ENCODE measurements at regions not wholly inside any gene's neighbourhood (a gene's known extent, or its start where the extent isn't known, plus 50 kb on each side); places are given as distances from the start of the nearest gene placed in this dataset.

GRCh38 chr3:72678380-72678779, 169.9 kb downstream of the SHQ1 start:
- peaks cover 3% of the 10 kb centered on the region for H3K9me3 Mint-ChIP-seq (ENCODE audit: low read depth)
- H3K27ac Mint-ChIP-seq: no peak overlapping the region
- intact Hi-C loops (cut with DNase I, micrococcal nuclease): no loop called here
- no peak for ATAC-seq
- H3K4me1 Mint-ChIP-seq: peaks cover 12% of the 10 kb centered on the region
- DNase-seq: no peak
- CTCF ChIA-PET: no interaction called here
- H3K27me3 Mint-ChIP-seq: peaks cover 2% of the 10 kb centered on the region
- POLR2A ChIA-PET: no interaction called here
- no peaks in the 10 kb centered on the region for H3K36me3 Mint-ChIP-seq (ENCODE audit: low read depth)
- no peak overlapping the region for H3K4me3 Mint-ChIP-seq

- Mint-ChIP-seq H3K9me3 (ENCODE audit: low read depth) (no peaks in the 10 kb centered on the region), H3K4me1 (no peaks in the 10 kb centered on the region), H3K27me3 (no peaks in the 10 kb centered on the region), H3K36me3 (ENCODE audit: low read depth) (no peaks in the 10 kb centered on the region), H3K4me3 (no peak overlapping the region), H3K27ac (no peak overlapping the region)
- ChIA-PET CTCF (interaction anchor here (0.6 to 2.0 kb wide), 2 partner anchors 9 to 272 kb away, joined by 3 to 6 read pairs; no protein-coding TSS in a partner anchor), POLR2A (interaction anchor here (0.6 to 0.7 kb wide), 2 partner anchors 9 to 10 kb away, joined by 3 read pairs; no protein-coding TSS in a partner anchor)
- no peak for DNase-seq
- intact Hi-C loops (cut with DNase I, micrococcal nuclease): no loop called here
- ATAC-seq: no peak
Observed at GRCh38 chr3:72675243-72675642, 173.0 kb downstream of the SHQ1 start.

- ATAC-seq: no peak
- H3K27ac Mint-ChIP-seq: no peak overlapping the region
- CTCF ChIA-PET: interaction anchor here (0.6 kb wide), 1 partner anchor 149 kb away, joined by 3 read pairs; no protein-coding TSS in a partner anchor
- no peaks in the 10 kb centered on the region for H3K9me3 Mint-ChIP-seq (ENCODE audit: low read depth)
- POLR2A ChIA-PET: no interaction called here
- H3K27me3 Mint-ChIP-seq: no peaks in the 10 kb centered on the region
- no peaks in the 10 kb centered on the region for H3K36me3 Mint-ChIP-seq (ENCODE audit: low read depth)
- intact Hi-C loops (cut with DNase I, micrococcal nuclease): no loop called here
- H3K4me1 Mint-ChIP-seq: peaks cover 3% of the 10 kb centered on the region
- DNase-seq: no peak
- H3K4me3 Mint-ChIP-seq: no peak overlapping the region
Observed at GRCh38 chr3:72673011-72673771, 175.1 kb downstream of the SHQ1 start.

- CTCF ChIA-PET: no interaction called here
- Mint-ChIP-seq H3K36me3 (ENCODE audit: low read depth) (no peaks in the 10 kb centered on the region), H3K9me3 (ENCODE audit: low read depth) (no peaks in the 10 kb centered on the region), H3K4me1 (peaks cover 3% of the 10 kb centered on the region), H3K4me3 (no peak overlapping the region), H3K27ac (no peak overlapping the region), H3K27me3 (no peaks in the 10 kb centered on the region)
- ATAC-seq (no peak), DNase-seq (no peak)
- POLR2A ChIA-PET: no interaction called here
- intact Hi-C loops (cut with DNase I, micrococcal nuclease): loop anchor here (10.0 kb wide), 2 partner anchors 386 to 416 kb away; no protein-coding TSS in a partner anchor
Observed at GRCh38 chr3:72669224-72669623, 179.0 kb downstream of the SHQ1 start.

- Mint-ChIP-seq H3K4me1 (peaks cover 3% of the 10 kb centered on the region), H3K4me3 (no peak overlapping the region), H3K9me3 (ENCODE audit: low read depth) (no peaks in the 10 kb centered on the region), H3K27ac (no peak overlapping the region), H3K27me3 (no peaks in the 10 kb centered on the region), H3K36me3 (ENCODE audit: low read depth) (no peaks in the 10 kb centered on the region)
- DNase-seq (no peak), ATAC-seq (no peak)
- ChIA-PET CTCF (interaction anchor here (0.6 to 4.0 kb wide), 25 partner anchors 8 to 770 kb away, joined by 3 to 59 read pairs (median 4); partner anchors contain the start of gene SHQ1), POLR2A (interaction anchor here (0.6 kb wide), 1 partner anchor 9 kb away, joined by 3 read pairs; no protein-coding TSS in a partner anchor)
- intact Hi-C loops (cut with DNase I, micrococcal nuclease): loop anchor here (1.0 to 10.0 kb wide), 5 partner anchors 156 to 420 kb away; no protein-coding TSS in a partner anchor
Observed at GRCh38 chr3:72666447-72666755, 181.8 kb downstream of the SHQ1 start.

- Mint-ChIP-seq H3K4me3 (no peak overlapping the region), H3K9me3 (ENCODE audit: low read depth) (no peaks in the 10 kb centered on the region), H3K27me3 (no peaks in the 10 kb centered on the region), H3K27ac (no peak overlapping the region), H3K4me1 (peaks cover 3% of the 10 kb centered on the region), H3K36me3 (ENCODE audit: low read depth) (no peaks in the 10 kb centered on the region)
- ATAC-seq: peak; percentile 81
- peak; percentile 76 for DNase-seq
- ChIA-PET CTCF (interaction anchor here (0.6 to 4.0 kb wide), 34 partner anchors 9 to 791 kb away, joined by 3 to 59 read pairs (median 4); partner anchors contain the start of gene SHQ1), POLR2A (interaction anchor here (0.6 kb wide), 1 partner anchor 10 kb away, joined by 3 read pairs; no protein-coding TSS in a partner anchor)
- intact Hi-C loops (cut with DNase I, micrococcal nuclease): loop anchor here (1.0 to 10.0 kb wide), 5 partner anchors 156 to 421 kb away; no protein-coding TSS in a partner anchor
Observed at GRCh38 chr3:72665701-72666446, 182.4 kb downstream of the SHQ1 start.

- ChIA-PET CTCF (interaction anchor here (0.7 to 4.0 kb wide), 19 partner anchors 13 to 790 kb away, joined by 3 to 59 read pairs (median 4); partner anchors contain the start of gene SHQ1), POLR2A (no interaction called here)
- Mint-ChIP-seq H3K27me3 (no peaks in the 10 kb centered on the region), H3K27ac (no peak overlapping the region), H3K4me3 (no peak overlapping the region), H3K4me1 (peaks cover 3% of the 10 kb centered on the region), H3K9me3 (ENCODE audit: low read depth) (no peaks in the 10 kb centered on the region), H3K36me3 (ENCODE audit: low read depth) (no peaks in the 10 kb centered on the region)
- ATAC-seq (no peak), DNase-seq (no peak)
- intact Hi-C loops (cut with DNase I, micrococcal nuclease): loop anchor here (10.0 kb wide), 2 partner anchors 390 to 420 kb away; no protein-coding TSS in a partner anchor
Observed at GRCh38 chr3:72665103-72665502, 183.1 kb downstream of the SHQ1 start.

- no peaks in the 10 kb centered on the region for H3K36me3 Mint-ChIP-seq (ENCODE audit: low read depth)
- ATAC-seq (no peak), DNase-seq (no peak)
- peaks cover 6% of the 10 kb centered on the region for H3K4me1 Mint-ChIP-seq
- H3K27me3 Mint-ChIP-seq: no peaks in the 10 kb centered on the region
- intact Hi-C loops (cut with DNase I, micrococcal nuclease): loop anchor here (10.0 kb wide), 2 partner anchors 390 to 420 kb away; no protein-coding TSS in a partner anchor
- H3K9me3 Mint-ChIP-seq (ENCODE audit: low read depth): no peaks in the 10 kb centered on the region
- ChIA-PET CTCF (interaction anchor here (0.5 to 4.0 kb wide), 3 partner anchors 19 to 330 kb away, joined by 3 to 59 read pairs (median 4); no protein-coding TSS in a partner anchor), POLR2A (no interaction called here)
- H3K27ac Mint-ChIP-seq: no peak overlapping the region
- H3K4me3 Mint-ChIP-seq: no peak overlapping the region
Observed at GRCh38 chr3:72664184-72664975, 183.9 kb downstream of the SHQ1 start.

- no peaks in the 10 kb centered on the region for H3K9me3 Mint-ChIP-seq (ENCODE audit: low read depth)
- H3K4me3 Mint-ChIP-seq: no peak overlapping the region
- ATAC-seq (no peak), DNase-seq (no peak)
- H3K36me3 Mint-ChIP-seq (ENCODE audit: low read depth): no peaks in the 10 kb centered on the region
- ChIA-PET POLR2A (no interaction called here), CTCF (no interaction called here)
- H3K27ac Mint-ChIP-seq: no peak overlapping the region
- intact Hi-C loops (cut with DNase I, micrococcal nuclease): loop anchor here (10.0 kb wide), 2 partner anchors 391 to 421 kb away; no protein-coding TSS in a partner anchor
- peaks cover 1% of the 10 kb centered on the region for H3K27me3 Mint-ChIP-seq
- H3K4me1 Mint-ChIP-seq: peaks cover 10% of the 10 kb centered on the region
Observed at GRCh38 chr3:72663429-72663828, 184.8 kb downstream of the SHQ1 start.

GRCh38 chr3:72661115-72661457, 187.2 kb downstream of the SHQ1 start:
- H3K4me1 Mint-ChIP-seq: peaks cover 24% of the 10 kb centered on the region
- no peaks in the 10 kb centered on the region for H3K9me3 Mint-ChIP-seq (ENCODE audit: low read depth)
- no peak for DNase-seq
- POLR2A ChIA-PET: no interaction called here
- no peak overlapping the region for H3K27ac Mint-ChIP-seq
- no peaks in the 10 kb centered on the region for H3K36me3 Mint-ChIP-seq (ENCODE audit: low read depth)
- intact Hi-C loops (cut with DNase I, micrococcal nuclease): loop anchor here (10.0 kb wide), 2 partner anchors 394 to 424 kb away; no protein-coding TSS in a partner anchor
- no peak for ATAC-seq
- CTCF ChIA-PET: no interaction called here
- H3K27me3 Mint-ChIP-seq: peaks cover 3% of the 10 kb centered on the region
- no peak overlapping the region for H3K4me3 Mint-ChIP-seq
